GM12873 (cell line): ENCODE measurements at regions not wholly inside any gene's neighbourhood (a gene's known extent, or its start where the extent isn't known, plus 50 kb on each side); places are given as distances from the start of the nearest gene placed in this dataset.

ENCODE experiments used
- CTCF ChIP-seq: IDR thresholded peaks from 2 replicates; pipeline ENCODE4 v1.5.1; 2012; ENCODE audit warnings: low read depth, mild to moderate bottlenecking, moderate library complexity, low read length, control low read depth; ENCODE audit not compliant: insufficient read depth; ENCODE audit errors: missing control alignments

DNA sequence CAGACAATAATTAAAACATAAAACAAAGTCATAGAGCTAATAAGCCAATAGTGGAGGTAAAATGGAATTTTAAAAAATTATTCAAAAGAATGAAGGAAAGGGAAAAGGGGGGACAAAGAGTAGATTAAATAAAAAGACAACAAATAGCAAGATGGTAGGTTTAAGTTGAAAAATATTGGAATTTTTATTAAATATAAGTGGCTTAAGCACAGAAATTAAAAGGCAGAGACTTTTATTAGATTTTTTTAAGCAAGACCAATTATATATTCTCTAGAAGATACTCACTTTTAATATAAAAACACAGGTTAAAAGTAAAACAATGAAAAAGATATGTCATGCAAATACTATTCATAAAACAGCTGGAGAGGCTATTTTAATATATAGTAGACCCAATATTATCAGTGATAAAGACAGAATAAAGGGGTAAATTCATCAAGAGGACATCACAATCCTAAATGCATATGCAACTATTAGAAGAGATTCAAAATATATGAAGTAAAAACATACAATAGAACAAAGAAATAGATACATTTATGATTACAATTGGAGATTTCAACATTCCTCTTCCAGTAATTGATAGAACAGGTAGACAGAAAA lies 98.7 kb downstream of the CYP26B1 start:
- no peak for TF ChIP-seq CTCF

- no peak for TF ChIP-seq CTCF
These were observed 103.7 kb downstream of the CYP26B1 start for GRCh38 chr2:72043985-72044384.

GRCh38 chr2:72041638-72042111 lies 106.0 kb downstream of the CYP26B1 start:
- TF ChIP-seq CTCF, result no peak

GRCh38 chr2:72040629-72041571 lies 106.8 kb downstream of the CYP26B1 start:
- TF ChIP-seq CTCF, result no peak

DNA sequence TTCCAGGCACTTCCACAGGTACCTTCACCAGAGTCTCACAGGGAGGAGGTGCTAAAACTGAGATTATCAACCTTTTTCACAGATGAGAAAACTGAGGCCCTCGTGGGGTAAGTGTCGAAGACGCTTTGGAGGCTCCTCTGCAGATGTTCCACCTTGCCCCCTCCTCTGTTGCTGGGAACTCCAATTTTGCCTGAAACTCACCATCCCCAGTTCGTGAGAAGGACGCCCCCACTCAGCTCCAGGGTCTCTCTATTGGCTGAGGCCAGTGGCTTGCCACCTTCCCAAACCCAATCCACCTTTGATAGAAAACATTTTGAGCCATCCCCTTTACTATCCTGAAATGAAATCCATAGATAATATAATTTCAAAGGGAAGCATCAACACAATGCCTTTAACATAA lies 109.1 kb downstream of the CYP26B1 start:
- no peak for TF ChIP-seq CTCF

DNA sequence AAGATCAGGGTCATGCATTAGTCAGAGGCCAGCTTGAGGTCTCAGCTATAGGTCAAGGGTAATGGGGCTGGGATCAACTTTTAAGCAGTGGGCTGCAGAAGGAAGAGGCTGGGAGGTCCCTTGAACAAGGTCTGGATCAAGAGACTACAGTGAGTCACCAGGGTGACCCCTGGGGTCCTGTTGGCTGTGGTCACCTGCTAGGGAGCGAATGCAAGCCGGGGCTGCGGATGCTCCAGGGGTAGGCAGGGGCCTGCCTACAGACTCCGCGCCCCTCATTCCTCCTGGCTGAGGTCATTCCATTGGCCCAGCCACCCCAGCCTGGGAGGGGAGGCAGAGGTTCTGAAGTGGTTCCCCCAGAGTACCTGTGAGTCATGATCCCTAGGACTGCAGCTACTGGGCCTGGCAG lies 110.4 kb downstream of the CYP26B1 start:
- no peak for TF ChIP-seq CTCF

DNA sequence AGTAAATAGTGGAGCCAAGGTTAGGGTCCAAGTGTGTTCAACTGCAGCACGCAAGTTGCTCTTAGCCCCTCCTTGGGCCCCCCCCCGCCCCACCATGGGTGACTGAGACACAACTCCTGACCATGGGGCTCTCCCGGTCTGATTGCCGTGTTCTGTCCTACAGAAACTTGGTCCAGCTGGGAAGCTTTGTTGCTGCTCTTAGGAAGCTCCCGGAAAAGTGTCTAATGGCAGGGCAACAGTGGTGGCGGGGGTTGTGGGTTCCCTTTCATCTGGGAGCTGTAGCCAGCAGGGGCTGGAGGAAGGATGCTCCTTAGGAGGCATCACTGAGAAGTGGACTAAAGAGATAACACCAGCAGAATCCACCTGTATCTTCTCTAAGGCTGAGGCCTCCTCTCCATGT lies 111.1 kb downstream of the CYP26B1 start:
- no peak for TF ChIP-seq CTCF
